ENCODE measurements at regions not wholly inside any gene's neighbourhood (a gene's known extent, or its start where the extent isn't known, plus 50 kb on each side); places are given as distances from the start of the nearest gene placed in this dataset.

DNA sequence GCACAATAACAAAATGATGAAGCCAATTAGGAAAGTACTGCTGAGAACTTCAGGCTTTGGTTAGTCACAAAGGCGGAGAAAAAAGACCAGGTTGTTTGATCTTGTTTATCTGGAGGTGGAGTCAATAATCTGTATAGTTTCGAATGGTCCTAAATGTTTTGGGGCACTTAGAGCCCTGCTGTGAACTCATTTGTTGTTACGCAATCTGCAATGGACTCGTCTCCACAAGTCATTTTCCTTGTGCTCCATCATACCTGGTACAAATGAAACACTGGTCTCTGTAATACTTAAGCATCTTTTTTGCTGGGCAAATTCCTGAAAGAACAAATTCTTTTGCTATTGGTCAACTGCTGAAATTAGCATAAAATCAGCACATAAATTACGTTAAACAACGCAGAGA is 430.5 kb downstream of the GATA3 start:
- DNase-seq (ENCODE audit: low read depth) = no peak

- DNase-seq (ENCODE audit: low read depth) = no peak
Measured at GRCh38 chr10:8487346-8487745, 432.9 kb downstream of the GATA3 start.

DNA sequence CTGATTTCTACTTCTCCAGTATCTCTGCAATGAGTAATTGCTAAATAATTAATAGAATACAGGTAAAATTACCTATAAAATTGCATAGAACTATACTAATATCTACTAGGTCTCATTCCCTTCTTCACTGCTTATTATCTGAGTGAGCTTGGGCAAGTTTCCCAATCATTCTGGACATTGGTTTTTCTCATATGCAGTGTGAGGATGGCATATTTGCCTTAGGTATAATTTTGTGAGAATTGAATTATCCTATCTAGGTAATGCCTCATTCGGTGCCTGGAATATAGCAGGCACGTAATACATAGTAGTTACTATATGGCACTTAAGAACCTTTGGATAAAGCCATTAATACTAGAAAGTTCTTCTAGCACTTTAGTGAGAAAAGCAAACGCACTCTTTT is 434.7 kb downstream of the GATA3 start:
- no peak for DNase-seq (ENCODE audit: low read depth)

GRCh38 chr10:8489823-8490222 is 435.3 kb downstream of the GATA3 start:
- DNase-seq (ENCODE audit: low read depth) = no peak

- no peak for DNase-seq (ENCODE audit: low read depth)
Measured at GRCh38 chr10:8498290-8498689, 443.8 kb downstream of the GATA3 start.

- DNase-seq (ENCODE audit: low read depth) = no peak
Measured at GRCh38 chr10:8498881-8499280, 444.4 kb downstream of the GATA3 start.

- no peak for DNase-seq (ENCODE audit: low read depth)
Measured at GRCh38 chr10:8499312-8499711, 444.8 kb downstream of the GATA3 start.

DNA sequence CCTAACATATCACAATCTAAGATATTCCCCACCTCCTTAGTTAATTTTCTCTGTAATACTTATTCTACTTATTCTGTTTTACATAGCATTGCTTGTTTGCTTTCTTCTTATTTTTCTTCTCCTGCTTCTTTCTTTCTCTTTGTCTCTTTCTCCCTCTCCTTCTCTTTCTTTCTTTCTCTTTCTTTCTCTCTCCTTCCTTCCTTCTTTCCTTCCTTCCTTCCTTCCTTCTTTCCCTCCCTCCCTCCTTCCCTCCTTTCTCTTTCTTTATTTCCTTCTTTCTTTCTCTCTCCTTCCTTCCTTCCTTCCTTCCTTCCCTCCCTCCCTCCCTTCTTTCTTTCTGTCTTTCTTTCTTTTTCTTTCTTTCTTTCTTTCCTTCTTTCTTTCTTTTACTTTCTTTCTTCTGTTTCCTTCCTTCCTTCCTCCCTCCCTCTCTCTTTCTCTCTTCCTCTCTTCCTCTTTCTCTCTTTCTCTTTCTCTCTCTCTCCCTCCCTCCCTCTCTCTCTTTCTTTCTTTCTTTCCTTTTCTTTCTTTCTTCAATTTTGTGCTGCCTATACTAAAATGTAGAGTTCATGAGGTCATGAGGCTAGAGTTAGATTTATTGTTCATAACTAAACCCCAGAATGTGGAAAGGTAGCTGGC is 445.4 kb downstream of the GATA3 start:
- DNase-seq (ENCODE audit: low read depth) = no peak

DNA sequence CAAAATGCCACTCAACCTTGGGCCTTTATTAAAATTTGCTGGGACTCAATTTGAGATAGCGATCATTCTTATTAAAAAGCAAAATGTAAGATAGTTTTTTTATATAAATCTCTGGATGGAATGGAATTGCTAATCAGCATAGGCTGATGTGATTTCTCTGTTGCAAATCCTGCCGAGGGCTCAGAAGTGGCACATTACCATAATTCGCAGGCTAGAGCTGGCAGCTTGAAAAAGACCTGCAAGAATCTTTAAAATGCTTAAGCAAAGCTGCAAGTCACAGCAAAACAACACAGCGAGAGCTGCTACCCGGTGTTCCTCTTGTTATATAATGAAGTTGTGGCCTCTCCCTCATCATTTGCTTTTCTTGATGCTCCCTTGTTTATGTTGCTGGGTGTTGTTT is 448.1 kb downstream of the GATA3 start:
- DNase-seq (ENCODE audit: low read depth) = no peak

GRCh38 chr10:8504499-8504898 is 450.0 kb downstream of the GATA3 start:
- no peak for DNase-seq (ENCODE audit: low read depth)

- no peak for DNase-seq (ENCODE audit: low read depth)
Measured at GRCh38 chr10:8507156-8507555, 452.7 kb downstream of the GATA3 start.

GRCh38 chr10:8508882-8509281 is 454.4 kb downstream of the GATA3 start:
- no peak for DNase-seq (ENCODE audit: low read depth)

- no peak for DNase-seq (ENCODE audit: low read depth)
Measured at GRCh38 chr10:8510471-8510870, 456.0 kb downstream of the GATA3 start.

- DNase-seq (ENCODE audit: low read depth) = no peak
Measured at GRCh38 chr10:8511026-8511425, 456.5 kb downstream of the GATA3 start.

GRCh38 chr10:8513155-8514147 is 459.0 kb downstream of the GATA3 start:
- no peak for DNase-seq (ENCODE audit: low read depth)

- no peak for DNase-seq (ENCODE audit: low read depth)
Measured at GRCh38 chr10:8520382-8520781, 465.9 kb downstream of the GATA3 start.

DNA sequence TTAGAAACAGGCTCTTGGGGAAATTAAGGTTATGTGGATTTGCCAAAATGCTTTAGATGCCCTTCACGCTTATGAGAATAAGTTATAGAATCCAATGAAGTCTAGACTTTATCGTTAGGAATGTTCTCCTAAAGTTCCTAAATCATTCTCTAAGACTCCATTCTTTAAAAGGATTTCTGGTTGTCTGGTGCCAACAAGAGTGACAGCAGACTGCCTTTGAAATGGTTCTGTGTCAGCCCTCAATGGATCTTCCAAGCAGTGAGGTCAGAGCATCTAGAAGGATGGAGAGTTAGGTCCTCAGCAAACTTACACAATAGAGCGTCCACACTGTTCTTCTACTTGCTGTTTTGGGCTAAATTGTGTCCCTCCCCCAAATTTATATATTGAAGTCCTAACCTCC is 473.3 kb downstream of the GATA3 start:
- DNase-seq (ENCODE audit: low read depth) = no peak

- DNase-seq (ENCODE audit: low read depth) = no peak
Measured at GRCh38 chr10:8531116-8531515, 476.6 kb downstream of the GATA3 start.

GRCh38 chr10:8532647-8533046 is 478.2 kb downstream of the GATA3 start:
- no peak for DNase-seq (ENCODE audit: low read depth)

DNA sequence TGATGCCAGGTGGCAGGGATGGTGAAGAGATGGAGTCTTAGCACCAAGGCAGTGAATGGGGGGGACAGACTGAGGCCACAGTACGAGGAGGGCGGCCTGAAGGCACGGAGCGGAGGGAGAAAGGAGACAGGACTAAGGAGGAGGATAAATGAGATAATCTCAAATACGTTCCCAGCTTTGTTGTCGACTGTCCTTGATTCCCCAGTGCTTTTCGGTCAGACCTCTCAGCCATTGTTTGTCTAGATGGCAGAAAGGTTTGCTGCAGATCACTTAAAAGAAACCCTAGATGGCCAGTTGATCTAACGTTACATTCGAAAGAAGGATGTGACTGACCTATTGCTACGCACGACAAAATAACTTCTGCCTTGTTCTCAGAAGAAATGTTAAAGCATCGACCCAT is 479.0 kb downstream of the GATA3 start:
- DNase-seq (ENCODE audit: low read depth) = no peak

DNA sequence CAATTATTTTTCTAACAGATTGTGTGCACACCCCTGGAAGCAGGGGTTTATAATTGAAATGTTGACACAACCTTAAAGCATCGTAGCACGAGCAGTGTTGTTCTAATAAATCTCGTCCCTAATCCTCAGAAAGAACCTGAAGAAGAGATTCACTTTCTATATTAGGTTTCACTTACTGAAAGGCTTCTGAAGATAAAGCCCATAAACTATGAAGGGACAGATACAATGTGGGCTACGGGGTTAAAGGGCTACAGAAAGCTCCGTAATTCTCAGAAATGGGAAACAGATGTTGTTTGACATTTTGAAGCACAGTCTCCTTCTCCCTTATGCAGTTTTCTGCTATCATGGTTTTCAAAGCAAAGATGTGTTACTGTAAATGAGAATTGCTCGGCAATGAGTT is 479.6 kb downstream of the GATA3 start:
- DNase-seq (ENCODE audit: low read depth) = no peak

GRCh38 chr10:8534891-8535290 is 480.4 kb downstream of the GATA3 start:
- no peak for DNase-seq (ENCODE audit: low read depth)

DNA sequence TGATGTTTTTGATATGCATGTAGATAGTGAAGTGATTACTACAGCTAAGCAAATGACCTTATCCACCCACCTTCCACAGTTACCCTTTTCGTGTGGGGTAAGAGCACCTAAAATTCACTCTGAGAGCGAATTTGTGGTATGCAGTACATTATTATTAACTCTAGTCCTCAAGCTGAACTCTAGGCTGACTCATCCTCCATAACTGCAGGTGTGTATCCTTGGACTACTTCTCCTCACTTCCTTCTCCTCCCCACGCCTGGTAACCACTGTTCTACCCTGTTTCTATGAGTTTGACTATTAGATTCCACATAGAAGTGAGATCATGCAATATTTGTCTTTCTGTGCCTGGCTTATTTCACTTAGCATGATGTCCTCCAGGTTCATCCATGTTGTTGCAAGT is 484.6 kb downstream of the GATA3 start:
- no peak for DNase-seq (ENCODE audit: low read depth)

Measured in stimulated activated CD8-positive, alpha-beta memory T cell treated with anti-CD3 and anti-CD28 coated beads, Interleukin-7, amount 100 ng/mL, for 24 hours (primary cell).